ENCODE measurements at regions not wholly inside any gene's neighbourhood (a gene's known extent, or its start where the extent isn't known, plus 50 kb on each side); places are given as distances from the start of the nearest gene placed in this dataset.
A peak's percentile ranks its signal among the peaks of the same experiment; 100 is the strongest.

DNA sequence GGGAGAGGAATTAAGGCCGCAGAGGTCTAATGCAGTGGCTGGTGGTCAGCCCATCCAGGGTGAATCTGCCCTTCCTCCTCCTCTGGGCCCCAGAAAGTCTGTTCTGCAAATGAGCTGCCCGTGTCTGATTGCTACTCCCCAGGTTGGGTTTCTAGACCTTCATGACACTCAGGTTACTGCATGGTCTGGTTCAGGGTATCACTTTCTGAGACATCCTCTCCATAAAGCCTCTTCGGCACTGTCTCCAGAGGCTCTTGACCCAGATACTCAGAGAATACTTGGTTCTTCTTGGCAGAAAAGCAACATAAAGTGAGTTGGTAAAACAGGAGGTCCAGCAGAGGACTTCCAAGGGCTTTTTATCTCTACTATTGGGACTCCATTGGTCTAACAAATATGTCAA, 62.5 kb upstream of the GDNF start:
- intact Hi-C loops (cut with micrococcal nuclease), result no loop called here
- no peaks in the 10 kb centered on the region for H3K27me3 ChIP-seq (ENCODE audit: insufficient read depth, low read length)
- POLR2A ChIA-PET, result interaction anchor here (0.6 kb wide), 1 partner anchor 475 kb away, joined by 4 read pairs; no protein-coding TSS in a partner anchor
- H3K79me2 ChIP-seq (ENCODE audit: insufficient read depth, low read length), result no peaks in the 10 kb centered on the region
- H3K9ac ChIP-seq (ENCODE audit: low read length), result no peak overlapping the region
- ATAC-seq, result no peak
- H3K4me2 ChIP-seq (ENCODE audit: low read length), result no peak overlapping the region
- DNase-seq (ENCODE audit: low read depth, low spot score), result no peak
- TF ChIP-seq ZFX (IDR thresholded peaks at IDR 0.05) (no peak), POLR2AphosphoS5 (IDR thresholded peaks at IDR 0.05; ENCODE audit: low read depth, low read length) (no peak), SIN3A (IDR thresholded peaks at IDR 0.05; ENCODE audit: low read depth) (no peak), CEBPB (IDR thresholded peaks at IDR 0.05; ENCODE audit: low read depth) (no peak)
- TF ChIP-seq, protein P1, sequence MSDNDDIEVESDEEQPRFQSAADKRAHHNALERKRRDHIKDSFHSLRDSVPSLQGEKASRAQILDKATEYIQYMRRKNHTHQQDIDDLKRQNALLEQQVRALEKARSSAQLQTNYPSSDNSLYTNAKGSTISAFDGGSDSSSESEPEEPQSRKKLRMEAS (IDR thresholded peaks at IDR 0.05), result no peak
- no peak overlapping the region for H3K4me3 ChIP-seq (replicated peaks in 1 of 2; ENCODE audit: low read depth in 1 of 2, low read length in 2 of 2)
- RAD21 ChIA-PET (ENCODE audit: low non-redundant PET in 1 of 2, low total read pairs in 2 of 2, uncharacterized antibody in 2 of 2, unreplicated experiment in 2 of 2), result no interaction called here
- no peaks in the 10 kb centered on the region for H3K9me2 ChIP-seq (ENCODE audit: insufficient read depth)
- no peak overlapping the region for H2AFZ ChIP-seq (ENCODE audit: low read depth, low read length, poor library complexity, severe bottlenecking)
- CTCF ChIA-PET, result no interaction called here
- H3K4me1 ChIP-seq (ENCODE audit: control insufficient read depth in 1 of 2, insufficient read depth in 2 of 2, low read length in 2 of 2), result no peaks in the 10 kb centered on the region
- no TSS peak for BruUV-seq (replicated peaks)
- H4K20me1 ChIP-seq (ENCODE audit: insufficient read depth), result no peaks in the 10 kb centered on the region
- no peaks in the 10 kb centered on the region for H3K9me3 ChIP-seq (ENCODE audit: control insufficient read depth in 1 of 2, insufficient read depth in 1 of 2, low read depth in 1 of 2, low read length in 2 of 2)
- H3K36me3 ChIP-seq (ENCODE audit: control insufficient read depth in 1 of 2, insufficient read depth in 2 of 2, low read length in 2 of 2), result no peaks in the 10 kb centered on the region
- H3K27ac ChIP-seq (ENCODE audit: low read depth, low read length), result no peak overlapping the region

DNA sequence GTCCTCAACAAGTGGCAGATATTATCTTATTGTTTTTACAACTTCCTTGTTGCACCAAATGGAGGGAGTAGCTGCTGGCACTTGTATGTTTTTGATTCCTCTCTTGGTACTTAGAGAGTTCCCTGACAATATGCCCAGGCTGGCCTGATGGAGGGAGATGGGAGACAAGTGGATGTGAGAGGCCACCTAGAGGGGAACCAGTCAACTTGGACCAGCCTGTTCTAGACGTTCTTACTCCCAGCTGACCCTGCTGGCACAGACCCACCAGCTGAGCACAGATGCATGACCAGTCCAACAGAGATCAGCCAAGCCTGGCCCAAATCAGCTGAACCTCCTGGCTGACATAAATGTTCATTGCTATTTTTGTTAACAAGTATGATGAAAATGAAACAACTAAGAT, 60.9 kb upstream of the GDNF start:
- Histone ChIP-seq H3K27me3 (ENCODE audit: insufficient read depth, low read length) (no peaks in the 10 kb centered on the region), H3K9me2 (ENCODE audit: insufficient read depth) (no peaks in the 10 kb centered on the region), H3K9ac (ENCODE audit: low read length) (no peak overlapping the region), H4K20me1 (ENCODE audit: insufficient read depth) (no peaks in the 10 kb centered on the region), H3K36me3 (ENCODE audit: control insufficient read depth in 1 of 2, insufficient read depth in 2 of 2, low read length in 2 of 2) (no peaks in the 10 kb centered on the region), H3K79me2 (ENCODE audit: insufficient read depth, low read length) (no peaks in the 10 kb centered on the region), H3K27ac (ENCODE audit: low read depth, low read length) (no peak overlapping the region), H3K4me3 (replicated peaks in 1 of 2; ENCODE audit: low read depth in 1 of 2, low read length in 2 of 2) (no peak overlapping the region), H3K9me3 (ENCODE audit: control insufficient read depth in 1 of 2, insufficient read depth in 1 of 2, low read depth in 1 of 2, low read length in 2 of 2) (no peaks in the 10 kb centered on the region), H3K4me2 (ENCODE audit: low read length) (no peak overlapping the region), H2AFZ (ENCODE audit: low read depth, low read length, poor library complexity, severe bottlenecking) (no peak overlapping the region), H3K4me1 (ENCODE audit: control insufficient read depth in 1 of 2, insufficient read depth in 2 of 2, low read length in 2 of 2) (no peaks in the 10 kb centered on the region)
- CTCF ChIA-PET, result no interaction called here
- TF ChIP-seq ZNF274 (IDR thresholded peaks at IDR 0.05; ENCODE audit: low read depth, low read length), result no peak
- TF ChIP-seq RAD21 (IDR thresholded peaks at IDR 0.05; ENCODE audit: low read depth), result peak; percentile 51
- TF ChIP-seq, protein P2, sequence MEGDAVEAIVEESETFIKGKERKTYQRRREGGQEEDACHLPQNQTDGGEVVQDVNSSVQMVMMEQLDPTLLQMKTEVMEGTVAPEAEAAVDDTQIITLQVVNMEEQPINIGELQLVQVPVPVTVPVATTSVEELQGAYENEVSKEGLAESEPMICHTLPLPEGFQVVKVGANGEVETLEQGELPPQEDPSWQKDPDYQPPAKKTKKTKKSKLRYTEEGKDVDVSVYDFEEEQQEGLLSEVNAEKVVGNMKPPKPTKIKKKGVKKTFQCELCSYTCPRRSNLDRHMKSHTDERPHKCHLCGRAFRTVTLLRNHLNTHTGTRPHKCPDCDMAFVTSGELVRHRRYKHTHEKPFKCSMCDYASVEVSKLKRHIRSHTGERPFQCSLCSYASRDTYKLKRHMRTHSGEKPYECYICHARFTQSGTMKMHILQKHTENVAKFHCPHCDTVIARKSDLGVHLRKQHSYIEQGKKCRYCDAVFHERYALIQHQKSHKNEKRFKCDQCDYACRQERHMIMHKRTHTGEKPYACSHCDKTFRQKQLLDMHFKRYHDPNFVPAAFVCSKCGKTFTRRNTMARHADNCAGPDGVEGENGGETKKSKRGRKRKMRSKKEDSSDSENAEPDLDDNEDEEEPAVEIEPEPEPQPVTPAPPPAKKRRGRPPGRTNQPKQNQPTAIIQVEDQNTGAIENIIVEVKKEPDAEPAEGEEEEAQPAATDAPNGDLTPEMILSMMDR (IDR thresholded peaks at IDR 0.05 in 2 of 3, conservative IDR thresholded peaks at IDR 0.05 in 1 of 3; ENCODE audit: borderline replicate concordance in 1 of 3, insufficient read depth in 1 of 3, low read depth in 2 of 3, low read length in 2 of 3), result peak; percentile 17 to 32 (median 26); a peak in 2 of 6 replicates
- ATAC-seq (peak; percentile 88), DNase-seq (ENCODE audit: low read depth, low spot score) (peak; percentile 10)
- intact Hi-C loops (cut with micrococcal nuclease), result loop anchor here (1.0 kb wide), 1 partner anchor 487 kb away; no protein-coding TSS in a partner anchor
- POLR2A ChIA-PET, result no interaction called here
- BruUV-seq (replicated peaks), result no TSS peak
- RAD21 ChIA-PET (ENCODE audit: low non-redundant PET in 1 of 2, low total read pairs in 2 of 2, uncharacterized antibody in 2 of 2, unreplicated experiment in 2 of 2), result no interaction called here
